22Rv1 (cell line): ENCODE measurements at regions not wholly inside any gene's neighbourhood (a gene's known extent, or its start where the extent isn't known, plus 50 kb on each side); places are given as distances from the start of the nearest gene placed in this dataset.

Experiments
- ZFX ChIP-seq: fragments of 450-650 bp; IDR thresholded peaks from 2 replicates; pipeline ENCODE4 v1.6.1; 2017; ENCODE audit warnings: antibody characterized with exemption, borderline replicate concordance
- TF ChIP-seq, protein P1 (sequence below): fragments of 450-650 bp; IDR thresholded peaks from 2 replicates; pipeline ENCODE4 v1.5.1; 2017; ENCODE audit warnings: mild to moderate bottlenecking

DNA sequence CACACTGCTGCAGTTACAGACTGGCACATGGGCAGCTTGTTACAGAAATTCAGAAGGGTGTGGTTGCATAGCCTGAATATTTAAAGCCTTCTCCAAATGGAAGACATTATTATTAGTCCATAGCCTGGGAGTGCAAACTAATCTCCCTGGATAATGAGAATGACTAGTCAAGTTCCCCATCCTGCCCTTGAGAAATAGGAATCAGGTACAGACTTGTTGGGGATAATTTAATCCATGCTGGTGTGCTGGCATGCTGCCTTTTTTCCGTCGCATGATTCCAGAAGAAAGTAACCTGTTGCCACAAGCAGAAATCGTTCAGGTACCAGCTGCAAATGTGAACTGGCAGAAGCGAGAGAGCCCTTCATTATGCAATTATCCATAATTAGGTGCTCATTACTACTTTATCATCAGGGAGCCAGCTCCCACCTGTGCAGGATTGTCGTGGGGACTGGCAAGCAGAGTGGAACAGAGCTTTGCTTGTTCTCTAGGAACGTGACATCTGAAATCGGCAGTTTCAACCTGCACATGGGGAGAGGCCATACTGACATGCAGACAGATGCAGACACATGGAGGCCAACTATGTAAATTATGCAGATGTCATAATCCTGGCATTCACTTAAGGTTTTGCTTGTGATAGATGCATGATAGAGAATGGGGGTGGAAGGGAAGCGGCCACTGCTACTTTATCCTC lies 419.4 kb downstream of the PMP22 start:
- TF ChIP-seq ZFX: no peak
- TF ChIP-seq, protein P1, sequence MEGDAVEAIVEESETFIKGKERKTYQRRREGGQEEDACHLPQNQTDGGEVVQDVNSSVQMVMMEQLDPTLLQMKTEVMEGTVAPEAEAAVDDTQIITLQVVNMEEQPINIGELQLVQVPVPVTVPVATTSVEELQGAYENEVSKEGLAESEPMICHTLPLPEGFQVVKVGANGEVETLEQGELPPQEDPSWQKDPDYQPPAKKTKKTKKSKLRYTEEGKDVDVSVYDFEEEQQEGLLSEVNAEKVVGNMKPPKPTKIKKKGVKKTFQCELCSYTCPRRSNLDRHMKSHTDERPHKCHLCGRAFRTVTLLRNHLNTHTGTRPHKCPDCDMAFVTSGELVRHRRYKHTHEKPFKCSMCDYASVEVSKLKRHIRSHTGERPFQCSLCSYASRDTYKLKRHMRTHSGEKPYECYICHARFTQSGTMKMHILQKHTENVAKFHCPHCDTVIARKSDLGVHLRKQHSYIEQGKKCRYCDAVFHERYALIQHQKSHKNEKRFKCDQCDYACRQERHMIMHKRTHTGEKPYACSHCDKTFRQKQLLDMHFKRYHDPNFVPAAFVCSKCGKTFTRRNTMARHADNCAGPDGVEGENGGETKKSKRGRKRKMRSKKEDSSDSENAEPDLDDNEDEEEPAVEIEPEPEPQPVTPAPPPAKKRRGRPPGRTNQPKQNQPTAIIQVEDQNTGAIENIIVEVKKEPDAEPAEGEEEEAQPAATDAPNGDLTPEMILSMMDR: no peak
